HEK293 (cell line): ENCODE measurements at regions not wholly inside any gene's neighbourhood (a gene's known extent, or its start where the extent isn't known, plus 50 kb on each side); places are given as distances from the start of the nearest gene placed in this dataset.

Source experiments
- CTCF ChIA-PET: fragments of 350-600 bp; formaldehyde crosslinking; extraction: SDS; loops from one replicate; lab custom pipeline; 2021; ENCODE audit warnings: antibody characterized with exemption; lab: Yijun Ruan, JAX
- POLR2A ChIA-PET: fragments of 300-600 bp; formaldehyde crosslinking; extraction: SDS; loops from one replicate; lab custom pipeline; 2020; ENCODE audit warnings: antibody characterized with exemption, inconsistent platforms; lab: Yijun Ruan, JAX
- H3K27ac ChIP-seq: fragments of 200-500 bp; sonication (Bioruptor generic); 2 replicates; pipeline ENCODE4 v1.5.1; 2014; ENCODE audit warnings: low read depth, low read length, control low read depth, inconsistent platforms; ENCODE audit errors: extremely low read depth
- H3K36me3 ChIP-seq, 2 experiments: fragments of 200-500 bp in 1 of 2; sonication (Bioruptor generic) in 1 of 2; 1 replicate in 1 of 2; 2 replicates in 1 of 2; pipeline ENCODE4 v1.5.1; 2014 to 2017; ENCODE audit warnings: inconsistent platforms in 2 of 2, low read length in 2 of 2; ENCODE audit not compliant: control insufficient read depth in 2 of 2, insufficient read depth in 1 of 2
- H3K4me1 ChIP-seq: fragments of 200-500 bp; sonication (Bioruptor generic); 2 replicates; pipeline ENCODE4 v1.5.1; 2014; ENCODE audit warnings: mild to moderate bottlenecking, low read length, inconsistent platforms; ENCODE audit not compliant: control insufficient read depth, insufficient read depth
- H3K4me3 ChIP-seq: 2 replicates; pipeline ENCODE4 v1.5.1; 2011; ENCODE audit warnings: low read depth, mild to moderate bottlenecking, control low read depth, low read length, moderate library complexity
- H3K9me3 ChIP-seq: fragments of 200-500 bp; sonication (Bioruptor generic); 2 replicates; pipeline ENCODE4 v1.5.1; 2014; ENCODE audit warnings: low read depth, low read length, inconsistent platforms; ENCODE audit not compliant: control insufficient read depth, insufficient read depth
- INSM2 ChIP-seq: fragments of 450-650 bp; formaldehyde crosslinking; IDR thresholded peaks from 2 replicates; pipeline ENCODE4 v1.5.1; 2016; ENCODE audit warnings: missing biosample characterization, missing genetic modification characterization
- KLF1 ChIP-seq: fragments of 450-650 bp; formaldehyde crosslinking; IDR thresholded peaks from 2 replicates; pipeline ENCODE4 v1.5.1; 2016; ENCODE audit warnings: missing biosample characterization, missing genetic modification characterization
- KLF9 ChIP-seq: fragments of 450-650 bp; formaldehyde crosslinking; IDR thresholded peaks from 2 replicates; pipeline ENCODE4 v1.5.1; 2016; ENCODE audit warnings: missing biosample characterization, missing genetic modification characterization, low read depth
- MEIS1 ChIP-seq: sonication (generic); formaldehyde crosslinking; IDR thresholded peaks from 2 replicates; pipeline ENCODE4 v1.8.1; 2022; ENCODE audit warnings: missing genetic modification reagents, mild to moderate bottlenecking, borderline replicate concordance
- PRDM6 ChIP-seq: fragments of 450-650 bp; formaldehyde crosslinking; IDR thresholded peaks from 2 replicates; pipeline ENCODE4 v1.5.1; 2017; ENCODE audit warnings: missing biosample characterization, missing genetic modification characterization
- SP2 ChIP-seq: fragments of 450-650 bp; formaldehyde crosslinking; IDR thresholded peaks from 2 replicates; pipeline ENCODE4 v1.5.1; 2016; ENCODE audit warnings: missing biosample characterization, missing genetic modification characterization
- SP3 ChIP-seq: fragments of 450-650 bp; formaldehyde crosslinking; IDR thresholded peaks from 2 replicates; pipeline ENCODE4 v1.5.1; 2016; ENCODE audit warnings: missing biosample characterization, missing genetic modification characterization
- ZBTB1 ChIP-seq: fragments of 450-650 bp; formaldehyde crosslinking; IDR thresholded peaks from 2 replicates; pipeline ENCODE4 v1.5.1; 2016; ENCODE audit warnings: missing biosample characterization, missing genetic modification characterization
- ZBTB11 ChIP-seq: fragments of 450-650 bp; formaldehyde crosslinking; conservative IDR thresholded peaks from 2 replicates; pipeline ENCODE4 v1.5.1; 2016; ENCODE audit warnings: low read depth, missing biosample characterization, missing genetic modification characterization
- ZBTB6 ChIP-seq: fragments of 450-650 bp; formaldehyde crosslinking; IDR thresholded peaks from 2 replicates; pipeline ENCODE4 v1.5.1; 2017; ENCODE audit warnings: missing biosample characterization, missing genetic modification characterization
- ZFP41 ChIP-seq: fragments of 450-650 bp; formaldehyde crosslinking; IDR thresholded peaks from 2 replicates; pipeline ENCODE4 v1.5.1; 2016; ENCODE audit warnings: missing biosample characterization, missing genetic modification characterization, borderline replicate concordance
- ZNF146 ChIP-seq: fragments of 450-650 bp; formaldehyde crosslinking; IDR thresholded peaks from 2 replicates; pipeline ENCODE4 v1.5.1; 2016; ENCODE audit warnings: missing biosample characterization, missing genetic modification characterization
- ZNF19 ChIP-seq: fragments of 450-650 bp; formaldehyde crosslinking; IDR thresholded peaks from 2 replicates; pipeline ENCODE4; 2016; ENCODE audit warnings: missing biosample characterization, missing genetic modification characterization, low read depth
- ZNF221 ChIP-seq: fragments of 450-650 bp; formaldehyde crosslinking; IDR thresholded peaks from 2 replicates; pipeline ENCODE4 v1.5.1; 2017; ENCODE audit warnings: missing biosample characterization, missing genetic modification characterization, borderline replicate concordance
- ZNF366 ChIP-seq: fragments of 450-650 bp; formaldehyde crosslinking; conservative IDR thresholded peaks from 2 replicates; pipeline ENCODE4 v1.5.1; 2016; ENCODE audit warnings: missing biosample characterization, missing genetic modification characterization
- ZNF426 ChIP-seq: fragments of 450-650 bp; formaldehyde crosslinking; IDR thresholded peaks from 2 replicates; pipeline ENCODE4 v1.5.1; 2017; ENCODE audit warnings: missing biosample characterization, missing genetic modification characterization, mild to moderate bottlenecking, inconsistent platforms, moderate library complexity
- ZNF473 ChIP-seq: fragments of 450-650 bp; formaldehyde crosslinking; IDR thresholded peaks from 2 replicates; pipeline ENCODE4 v1.5.1; 2017; ENCODE audit warnings: missing biosample characterization, missing genetic modification characterization
- ZNF513 ChIP-seq: fragments of 450-650 bp; IDR thresholded peaks from 2 replicates; pipeline ENCODE4 v1.5.1; 2018; ENCODE audit warnings: missing biosample characterization, missing genetic modification characterization
- ZNF610 ChIP-seq: fragments of 450-650 bp; formaldehyde crosslinking; IDR thresholded peaks from 2 replicates; pipeline ENCODE4 v1.5.1; 2016; ENCODE audit warnings: missing biosample characterization, missing genetic modification characterization, borderline replicate concordance
- ZNF623 ChIP-seq: fragments of 450-650 bp; formaldehyde crosslinking; IDR thresholded peaks from 2 replicates; pipeline ENCODE4 v1.5.1; 2016; ENCODE audit warnings: missing biosample characterization, missing genetic modification characterization
- ZNF670 ChIP-seq: fragments of 450-650 bp; formaldehyde crosslinking; IDR thresholded peaks from 2 replicates; pipeline ENCODE4 v1.5.1; 2016; ENCODE audit warnings: missing biosample characterization, missing genetic modification characterization, low read depth
- ZNF776 ChIP-seq: fragments of 450-650 bp; formaldehyde crosslinking; IDR thresholded peaks from 2 replicates; pipeline ENCODE4 v1.5.0; 2017; ENCODE audit warnings: missing biosample characterization, missing genetic modification characterization, borderline replicate concordance
- ZNF792 ChIP-seq: fragments of 450-650 bp; formaldehyde crosslinking; IDR thresholded peaks from 2 replicates; pipeline ENCODE4 v1.5.1; 2016; ENCODE audit warnings: missing biosample characterization, missing genetic modification characterization

- ChIA-PET CTCF (interaction anchor here (0.6 to 0.8 kb wide), 2 partner anchors 11 to 103 kb away, joined by 3 read pairs; no protein-coding TSS in a partner anchor), POLR2A (no interaction called here)
- Histone ChIP-seq H3K27ac (no peak overlapping the region), H3K9me3 (no peaks in the 10 kb centered on the region), H3K36me3 (no peaks in the 10 kb centered on the region), H3K4me1 (no peaks in the 10 kb centered on the region), H3K4me3 (no peak overlapping the region)
- TF ChIP-seq SP2 (tag by site-specific recombination) (no peak), PRDM6 (tag by site-specific recombination) (no peak), ZNF776 (no peak), SP3 (tag by site-specific recombination) (no peak), ZNF513 (tag by site-specific recombination) (no peak), ZFP41 (tag by site-specific recombination) (no peak), ZBTB1 (tag by site-specific recombination) (no peak), KLF9 (tag by site-specific recombination) (no peak), KLF1 (tag by site-specific recombination) (no peak), ZNF610 (tag by site-specific recombination) (no peak)
Measured at GRCh38 chr2:129820908-129821307, 158.6 kb upstream of the RAB6C start.

- Histone ChIP-seq H3K4me1 (no peaks in the 10 kb centered on the region), H3K9me3 (no peaks in the 10 kb centered on the region), H3K36me3 (no peaks in the 10 kb centered on the region), H3K4me3 (no peak overlapping the region), H3K27ac (no peak overlapping the region)
- CTCF ChIA-PET, result interaction anchor here (0.6 kb wide), 1 partner anchor 10 kb away, joined by 3 read pairs; no protein-coding TSS in a partner anchor
- TF ChIP-seq ZNF366, result no peak
- TF ChIP-seq ZNF146 (tag by site-specific recombination), result no peak
- TF ChIP-seq ZNF670 (tag by site-specific recombination), result no peak
- TF ChIP-seq ZNF19 (tag by site-specific recombination), result no peak
- TF ChIP-seq ZNF473 (tag by site-specific recombination), result no peak
- TF ChIP-seq INSM2 (tag by site-specific recombination), result no peak
- no peak for TF ChIP-seq ZBTB1 (tag by site-specific recombination)
- TF ChIP-seq ZBTB11 (tag by site-specific recombination), result no peak
- no peak for TF ChIP-seq MEIS1 (CRISPR knock-in tag)
- TF ChIP-seq ZNF623 (tag by site-specific recombination), result no peak
- TF ChIP-seq ZNF792 (tag by site-specific recombination), result no peak
- TF ChIP-seq ZNF426, result no peak
- TF ChIP-seq ZNF221 (tag by site-specific recombination), result no peak
- no peak for TF ChIP-seq ZBTB6
- POLR2A ChIA-PET, result no interaction called here
Measured at GRCh38 chr2:129821445-129821844, 158.0 kb upstream of the RAB6C start.
